ENCODE measurements at regions not wholly inside any gene's neighbourhood (a gene's known extent, or its start where the extent isn't known, plus 50 kb on each side); places are given as distances from the start of the nearest gene placed in this dataset.
"Not testable (repeated sequence)": the region's sequence is repeated elsewhere in the genome, so short reads cannot be mapped to it uniquely, and the experiment has no call there.

- not testable (repeated sequence) for TF ChIP-seq CTCF, EZH2phosphoT487, EZH2 (IDR thresholded peaks at IDR 0.05)
These were observed 2148.1 kb upstream of the DEFB115 start for GRCh38 chr20:29109386-29109785.
